ENCODE measurements at regions not wholly inside any gene's neighbourhood (a gene's known extent, or its start where the extent isn't known, plus 50 kb on each side); places are given as distances from the start of the nearest gene placed in this dataset.

DNA sequence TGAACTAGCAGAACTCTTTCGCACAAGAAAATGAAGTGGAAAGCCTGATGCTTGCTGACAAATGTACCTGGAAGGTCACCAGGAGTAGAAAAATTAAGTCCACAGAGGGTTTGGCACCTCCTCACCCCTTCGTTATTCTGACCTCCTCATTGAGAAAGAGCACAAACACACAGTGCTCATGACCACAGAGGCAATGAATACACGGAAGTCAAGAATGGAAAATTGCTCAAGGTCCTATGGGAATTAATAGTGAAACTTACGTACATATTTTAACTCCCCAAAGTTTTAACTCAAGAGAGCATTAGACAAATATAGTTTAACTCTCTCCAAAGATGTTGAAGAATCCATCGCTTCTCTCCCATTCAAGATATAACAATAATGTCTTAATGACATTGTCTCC lies 83.6 kb upstream of the CAMK2D start:
- TF ChIP-seq, protein P1, sequence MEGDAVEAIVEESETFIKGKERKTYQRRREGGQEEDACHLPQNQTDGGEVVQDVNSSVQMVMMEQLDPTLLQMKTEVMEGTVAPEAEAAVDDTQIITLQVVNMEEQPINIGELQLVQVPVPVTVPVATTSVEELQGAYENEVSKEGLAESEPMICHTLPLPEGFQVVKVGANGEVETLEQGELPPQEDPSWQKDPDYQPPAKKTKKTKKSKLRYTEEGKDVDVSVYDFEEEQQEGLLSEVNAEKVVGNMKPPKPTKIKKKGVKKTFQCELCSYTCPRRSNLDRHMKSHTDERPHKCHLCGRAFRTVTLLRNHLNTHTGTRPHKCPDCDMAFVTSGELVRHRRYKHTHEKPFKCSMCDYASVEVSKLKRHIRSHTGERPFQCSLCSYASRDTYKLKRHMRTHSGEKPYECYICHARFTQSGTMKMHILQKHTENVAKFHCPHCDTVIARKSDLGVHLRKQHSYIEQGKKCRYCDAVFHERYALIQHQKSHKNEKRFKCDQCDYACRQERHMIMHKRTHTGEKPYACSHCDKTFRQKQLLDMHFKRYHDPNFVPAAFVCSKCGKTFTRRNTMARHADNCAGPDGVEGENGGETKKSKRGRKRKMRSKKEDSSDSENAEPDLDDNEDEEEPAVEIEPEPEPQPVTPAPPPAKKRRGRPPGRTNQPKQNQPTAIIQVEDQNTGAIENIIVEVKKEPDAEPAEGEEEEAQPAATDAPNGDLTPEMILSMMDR (IDR thresholded peaks at IDR 0.05; ENCODE audit: low read depth, low read length), result no peak
- TF ChIP-seq POLR2A (IDR thresholded peaks at IDR 0.05; ENCODE audit: extremely low read depth, insufficient read length) (no peak), MYC (IDR thresholded peaks at IDR 0.05; ENCODE audit: low read depth, low read length) (no peak)
- TF ChIP-seq, protein P2, sequence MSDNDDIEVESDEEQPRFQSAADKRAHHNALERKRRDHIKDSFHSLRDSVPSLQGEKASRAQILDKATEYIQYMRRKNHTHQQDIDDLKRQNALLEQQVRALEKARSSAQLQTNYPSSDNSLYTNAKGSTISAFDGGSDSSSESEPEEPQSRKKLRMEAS (IDR thresholded peaks at IDR 0.05; ENCODE audit: low read depth, low read length), result no peak

Data from NB4 (cell line).